Medulla oblongata (tissue), 1 donor: ENCODE measurements at regions not wholly inside any gene's neighbourhood (a gene's known extent, or its start where the extent isn't known, plus 50 kb on each side); places are given as distances from the start of the nearest gene placed in this dataset.
A peak's percentile ranks its signal among the peaks of the same experiment; 100 is the strongest.

Experiments used
- DNase-seq: peaks from one replicate; pipeline ENCODE4 v3.0.0-alpha.2; 2015; ENCODE audit errors: extremely low spot score

GRCh38 chr15:81596159-81596865, 222.3 kb upstream of the TMC3 start:
- DNase-seq: no peak

DNA sequence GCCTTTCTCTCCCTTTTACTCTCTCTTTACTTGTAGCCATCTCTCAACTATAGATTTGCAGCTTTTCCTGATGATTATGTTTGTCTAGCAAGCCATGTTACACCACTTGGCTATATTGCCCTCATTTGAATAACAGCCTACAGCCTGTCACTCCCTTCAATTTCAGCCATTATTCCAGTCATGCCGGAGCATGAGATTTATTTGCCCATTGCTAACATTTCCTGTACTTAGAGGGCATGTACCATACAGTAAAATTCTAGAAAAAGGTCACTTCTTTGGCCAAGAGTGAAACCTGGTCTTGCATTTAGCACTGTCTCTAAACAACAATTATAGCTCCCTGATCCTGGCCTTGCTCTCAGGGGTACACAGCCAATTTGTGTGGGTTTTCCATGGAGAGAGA, 221.7 kb upstream of the TMC3 start:
- no peak for DNase-seq

DNA sequence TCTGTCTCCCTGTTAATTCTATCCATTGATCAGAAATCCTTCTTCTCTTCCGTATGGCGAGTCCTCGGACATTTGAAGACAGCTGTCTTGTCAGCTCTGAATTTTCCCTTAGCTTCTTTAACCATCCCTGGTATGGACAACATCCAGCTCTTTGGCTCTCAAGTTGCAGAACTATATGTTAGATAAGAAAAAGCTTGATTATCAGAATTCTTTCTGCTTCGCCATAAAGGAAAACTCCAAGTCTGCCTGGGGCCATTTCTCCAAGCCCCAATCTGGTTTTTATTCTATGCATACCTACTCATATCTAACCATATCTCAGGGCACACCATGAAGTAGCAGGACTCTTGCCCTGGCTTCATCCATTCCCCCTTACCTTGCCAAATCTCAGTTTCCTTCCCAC, 215.7 kb upstream of the TMC3 start:
- DNase-seq: no peak

GRCh38 chr15:81575436-81576123, 201.6 kb upstream of the TMC3 start:
- no peak for DNase-seq

DNA sequence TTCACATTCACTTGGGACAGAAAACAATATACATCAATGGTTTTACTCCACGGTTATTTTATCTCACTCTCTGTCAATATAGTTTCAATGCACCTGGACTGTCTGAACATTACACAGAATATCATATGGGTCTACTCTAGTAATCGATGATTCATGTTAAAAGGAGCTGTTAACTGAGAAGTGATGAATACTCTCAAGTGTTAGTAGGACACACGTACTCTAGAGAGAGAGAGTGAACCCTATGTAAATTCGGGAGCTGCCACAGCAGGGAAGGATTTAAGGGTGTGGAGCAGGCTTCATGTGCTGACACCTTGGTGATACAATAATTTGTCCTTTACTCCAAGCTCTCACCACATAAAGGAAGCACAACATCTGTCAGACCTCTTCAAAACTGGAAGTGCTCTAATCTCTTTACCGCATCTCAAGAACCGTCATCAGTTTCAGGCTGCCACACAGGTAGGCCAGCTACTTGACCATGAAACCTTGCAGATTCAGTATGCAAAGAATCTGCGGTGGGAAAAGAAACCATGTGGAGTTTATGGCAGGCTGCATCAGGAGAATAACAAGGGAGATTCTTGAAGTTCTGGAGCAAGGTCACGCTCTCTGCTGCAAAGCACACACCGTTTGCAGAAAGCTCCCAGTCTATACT, 199.2 kb upstream of the TMC3 start:
- no peak for DNase-seq

GRCh38 chr15:81572190-81572589, 198.2 kb upstream of the TMC3 start:
- no peak for DNase-seq

DNA sequence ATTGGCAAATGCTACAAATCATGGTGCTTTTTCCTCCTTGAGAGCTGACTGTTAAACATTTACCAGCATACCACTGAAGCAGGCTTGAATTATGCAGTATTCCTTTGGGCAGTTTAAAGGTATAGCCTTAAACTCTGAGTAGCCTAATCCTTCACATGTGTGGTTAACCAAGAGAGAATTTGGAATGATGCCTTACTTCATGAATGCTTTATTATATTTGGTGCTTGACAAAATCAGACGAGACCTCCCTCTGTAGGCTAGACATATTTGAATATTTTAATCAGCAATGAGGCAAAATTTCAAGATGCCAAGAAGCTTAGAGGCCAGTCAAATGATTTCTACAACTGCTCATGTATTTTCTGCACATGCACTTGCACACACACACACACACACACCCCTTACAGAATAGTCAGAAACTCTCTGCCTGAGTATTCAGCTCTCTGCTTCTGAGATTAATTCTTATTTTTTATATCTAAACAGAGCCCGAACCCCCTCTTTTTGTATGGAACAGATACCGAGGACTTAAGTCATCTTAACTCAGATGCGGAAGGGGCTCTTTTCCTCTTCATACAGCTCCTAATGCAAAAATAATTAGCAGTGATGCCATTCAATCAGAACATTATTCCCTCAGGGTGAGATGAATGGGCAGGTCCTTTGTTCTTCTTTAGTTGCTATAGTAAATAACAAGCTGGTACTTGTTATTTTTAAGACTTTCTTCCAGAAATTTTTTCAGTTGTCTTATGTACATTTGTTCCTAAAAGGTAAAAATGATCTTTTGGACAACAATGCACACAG, 195.5 kb upstream of the TMC3 start:
- DNase-seq: no peak

- DNase-seq: no peak
These were observed 193.9 kb upstream of the TMC3 start for GRCh38 chr15:81567924-81568323.

- DNase-seq: no peak
These were observed 189.0 kb upstream of the TMC3 start for GRCh38 chr15:81562986-81563385.

GRCh38 chr15:81560405-81560804, 186.4 kb upstream of the TMC3 start:
- no peak for DNase-seq

DNA sequence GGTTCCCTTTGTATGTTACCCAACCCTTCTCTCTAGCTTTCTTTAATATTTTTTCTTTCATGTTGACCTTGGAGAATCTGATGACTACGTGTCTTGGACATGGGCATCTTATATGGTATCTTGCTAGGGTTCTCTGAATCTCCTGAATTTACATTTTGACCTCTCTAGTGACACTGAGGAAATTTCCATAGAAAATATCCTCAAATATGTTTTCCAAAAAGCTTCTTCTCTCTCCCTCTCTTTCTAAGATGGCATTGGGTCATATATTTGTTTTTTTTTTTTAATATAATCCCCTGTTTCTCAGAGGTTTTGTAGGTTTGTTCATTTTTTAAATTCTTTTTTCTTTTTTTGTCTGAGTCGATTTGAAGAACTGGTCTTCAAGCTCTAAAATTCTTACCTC, 184.0 kb upstream of the TMC3 start:
- DNase-seq: no peak

- no peak for DNase-seq
These were observed 181.3 kb upstream of the TMC3 start for GRCh38 chr15:81555346-81555745.

DNA sequence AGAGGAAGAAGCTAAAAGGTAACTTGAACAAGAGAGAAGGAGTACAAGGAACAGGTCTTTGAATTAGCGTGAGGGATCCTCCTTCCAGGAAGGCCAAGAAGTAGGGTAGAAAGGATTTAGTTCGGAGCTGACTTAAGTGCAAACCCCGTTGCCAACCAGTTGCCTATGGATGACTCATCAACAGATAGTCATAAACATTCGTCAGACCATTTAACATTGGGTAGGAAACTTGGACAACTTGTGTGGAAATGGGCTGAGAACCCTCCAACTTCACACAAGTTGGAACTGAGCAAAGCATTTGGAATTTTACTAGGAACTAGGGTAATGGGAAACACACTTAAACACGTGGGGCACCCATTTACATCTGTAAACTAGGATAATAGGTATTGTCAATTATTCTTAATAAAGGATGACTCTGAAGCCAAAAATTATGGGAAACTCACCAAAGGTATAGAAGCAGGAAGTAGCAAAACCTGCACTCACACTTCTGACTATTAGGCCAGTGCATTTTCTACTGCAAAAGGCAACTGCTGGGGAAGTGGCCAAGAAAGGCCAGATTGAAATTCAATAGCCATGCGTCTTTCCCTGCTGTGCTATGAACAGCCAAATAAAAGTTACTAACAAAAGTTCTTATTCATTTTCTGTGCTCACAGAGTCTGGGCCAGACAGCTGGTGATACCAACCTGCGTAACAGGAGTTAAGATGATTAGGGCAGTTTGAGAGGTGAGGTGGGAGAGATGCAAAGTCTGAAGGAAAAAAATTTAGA, 174.5 kb upstream of the TMC3 start:
- peak; percentile 4 for DNase-seq

DNA sequence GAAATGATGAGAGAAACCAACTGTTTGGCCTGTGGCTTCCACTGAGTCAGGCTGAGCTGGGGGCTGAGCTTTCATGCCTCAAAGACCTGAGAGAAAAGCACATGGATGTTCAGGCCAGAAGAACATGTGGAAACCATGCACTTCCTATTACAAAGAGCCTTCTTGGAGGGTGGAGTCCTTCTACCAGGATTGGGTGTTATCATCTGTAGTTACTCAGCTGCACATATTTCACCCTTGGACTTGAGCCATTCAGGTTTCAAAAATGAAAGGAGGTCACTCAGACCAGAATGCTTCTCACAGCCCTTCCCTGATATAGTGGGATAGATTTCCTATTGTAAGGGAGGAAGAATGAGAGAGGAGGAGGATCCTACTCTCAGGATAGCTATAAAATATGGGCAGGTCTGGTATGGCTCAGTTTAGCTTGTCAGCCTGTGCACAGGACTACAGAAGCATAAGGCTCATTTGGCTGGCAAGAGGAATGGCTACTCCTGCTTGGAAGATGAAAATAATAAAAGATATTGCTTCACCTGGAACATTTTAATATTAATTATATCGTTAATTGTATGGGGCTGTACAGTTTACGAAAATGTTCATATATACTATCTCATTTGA, 173.6 kb upstream of the TMC3 start:
- DNase-seq: no peak

DNA sequence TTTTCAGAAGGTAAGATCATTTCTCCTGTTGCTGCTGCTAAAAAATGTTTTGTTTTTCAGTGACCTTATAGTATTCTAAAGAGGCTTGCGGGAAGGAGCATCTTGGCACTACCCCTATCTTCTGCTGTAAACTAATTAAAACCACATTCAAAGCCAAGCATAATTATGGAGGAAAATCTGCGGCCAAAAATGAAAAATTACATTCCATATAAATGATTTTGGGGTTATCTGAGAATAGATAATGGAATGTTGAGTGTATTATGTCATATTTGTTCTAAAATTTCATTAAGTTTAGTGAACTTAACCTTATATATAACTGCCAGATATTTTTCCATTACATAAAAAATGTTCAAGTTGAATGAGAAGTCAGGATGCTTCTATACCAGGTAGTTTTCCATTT, 170.4 kb upstream of the TMC3 start:
- DNase-seq: no peak

DNA sequence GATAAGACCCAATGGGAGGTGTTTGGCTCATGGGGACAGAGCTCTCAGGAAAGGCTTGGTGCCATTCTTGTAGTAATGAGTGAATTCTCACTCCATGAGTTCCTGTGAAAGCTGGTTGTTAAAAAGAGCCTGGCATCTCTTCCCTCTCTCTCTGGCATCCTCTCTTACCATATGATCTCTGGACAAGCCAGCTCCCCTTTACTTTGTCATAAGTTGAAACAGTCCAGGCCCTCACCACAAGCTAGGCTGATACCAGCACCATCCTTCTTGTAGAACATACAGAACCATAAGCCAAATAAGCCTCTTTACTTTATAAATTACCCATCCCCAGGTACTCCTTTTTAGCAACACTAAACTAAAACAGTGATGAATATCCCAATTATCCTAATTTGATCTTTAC, 166.9 kb upstream of the TMC3 start:
- no peak for DNase-seq

GRCh38 chr15:81536356-81536755, 162.3 kb upstream of the TMC3 start:
- no peak for DNase-seq

GRCh38 chr15:81534124-81534523, 160.1 kb upstream of the TMC3 start:
- DNase-seq: no peak

GRCh38 chr15:81532001-81532400, 158.0 kb upstream of the TMC3 start:
- no peak for DNase-seq

DNA sequence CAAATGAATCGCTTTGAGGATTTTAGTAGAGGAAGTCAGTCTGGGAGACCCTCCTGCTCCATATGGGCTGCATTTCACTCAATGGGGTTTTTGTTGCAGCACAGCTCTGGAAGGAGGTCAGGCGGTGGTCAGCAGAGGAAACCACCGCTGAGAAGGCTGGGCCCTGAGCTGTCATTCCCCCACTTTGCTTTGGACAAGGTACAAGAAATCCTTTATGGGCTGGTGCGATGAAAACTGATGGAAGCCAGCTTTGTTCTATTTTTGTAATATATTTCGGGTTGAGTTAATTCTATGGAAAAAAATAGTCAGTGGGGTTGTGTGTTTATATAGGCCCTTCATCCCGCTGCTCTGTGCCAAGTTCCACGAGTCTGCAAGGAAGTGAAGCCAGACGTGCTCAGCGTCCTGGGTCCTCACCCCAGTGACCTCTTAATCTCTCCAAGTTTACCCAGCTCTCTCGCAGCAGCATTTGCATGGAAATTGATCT, 157.1 kb upstream of the TMC3 start:
- no peak for DNase-seq

GRCh38 chr15:81530271-81530691, 156.3 kb upstream of the TMC3 start:
- no peak for DNase-seq
